Panc1 (cell line): ENCODE measurements at regions not wholly inside any gene's neighbourhood (a gene's known extent, or its start where the extent isn't known, plus 50 kb on each side); places are given as distances from the start of the nearest gene placed in this dataset.

Experiments used
- CTCF ChIP-seq: fragments of 450-650 bp; IDR thresholded peaks from 2 replicates; pipeline ENCODE4 v1.5.1; 2017; ENCODE audit warnings: mild to moderate bottlenecking
- POLR2AphosphoS5 ChIP-seq: IDR thresholded peaks from 2 replicates; pipeline ENCODE4 v1.6.1; 2012; ENCODE audit warnings: mild to moderate bottlenecking, low read depth, low read length, moderate library complexity
- REST ChIP-seq, 2 experiments: IDR thresholded peaks; 2 replicates each; pipeline ENCODE4 v1.6.1; 2011 to 2012; ENCODE audit warnings: low read depth in 2 of 2, control low read depth in 1 of 2, low read length in 1 of 2, mild to moderate bottlenecking in 1 of 2, moderate library complexity in 1 of 2; ENCODE audit not compliant: insufficient read depth in 1 of 2
- SIN3A ChIP-seq: IDR thresholded peaks from 2 replicates; pipeline ENCODE4 v1.6.1; 2012; ENCODE audit warnings: low read depth, mild to moderate bottlenecking, low read length, moderate library complexity, borderline replicate concordance; ENCODE audit not compliant: insufficient read depth

- TF ChIP-seq CTCF (no peak), REST (IDR thresholded peaks at IDR 0.05; ENCODE audit: insufficient read depth in 1 of 2, low read depth in 2 of 2, low read length in 1 of 2) (no peak), POLR2AphosphoS5 (no peak), SIN3A (no peak)
These were observed 261.3 kb upstream of the ANO5 start for GRCh38 chr11:21931436-21932101.
